ENCODE measurements at regions not wholly inside any gene's neighbourhood (a gene's known extent, or its start where the extent isn't known, plus 50 kb on each side); places are given as distances from the start of the nearest gene placed in this dataset.

- no peaks in the 10 kb centered on the region for H3K36me3 ChIP-seq
- H3K9me3 ChIP-seq = no peaks in the 10 kb centered on the region
- no peaks in the 10 kb centered on the region for H3K27me3 ChIP-seq
- TF ChIP-seq, protein P1, sequence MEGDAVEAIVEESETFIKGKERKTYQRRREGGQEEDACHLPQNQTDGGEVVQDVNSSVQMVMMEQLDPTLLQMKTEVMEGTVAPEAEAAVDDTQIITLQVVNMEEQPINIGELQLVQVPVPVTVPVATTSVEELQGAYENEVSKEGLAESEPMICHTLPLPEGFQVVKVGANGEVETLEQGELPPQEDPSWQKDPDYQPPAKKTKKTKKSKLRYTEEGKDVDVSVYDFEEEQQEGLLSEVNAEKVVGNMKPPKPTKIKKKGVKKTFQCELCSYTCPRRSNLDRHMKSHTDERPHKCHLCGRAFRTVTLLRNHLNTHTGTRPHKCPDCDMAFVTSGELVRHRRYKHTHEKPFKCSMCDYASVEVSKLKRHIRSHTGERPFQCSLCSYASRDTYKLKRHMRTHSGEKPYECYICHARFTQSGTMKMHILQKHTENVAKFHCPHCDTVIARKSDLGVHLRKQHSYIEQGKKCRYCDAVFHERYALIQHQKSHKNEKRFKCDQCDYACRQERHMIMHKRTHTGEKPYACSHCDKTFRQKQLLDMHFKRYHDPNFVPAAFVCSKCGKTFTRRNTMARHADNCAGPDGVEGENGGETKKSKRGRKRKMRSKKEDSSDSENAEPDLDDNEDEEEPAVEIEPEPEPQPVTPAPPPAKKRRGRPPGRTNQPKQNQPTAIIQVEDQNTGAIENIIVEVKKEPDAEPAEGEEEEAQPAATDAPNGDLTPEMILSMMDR (IDR thresholded peaks at IDR 0.05) = no peak
- intact Hi-C loops (cut with DNase I) = no loop called here
- DNase-seq (no peak), ATAC-seq (no peak)
- H3K4me3 ChIP-seq = no peak overlapping the region
- H3K27ac ChIP-seq = no peak overlapping the region
- no peaks in the 10 kb centered on the region for H3K4me1 ChIP-seq
Observed at GRCh38 chr2:221176667-221177066, 395.4 kb downstream of the EPHA4 start.

DNA sequence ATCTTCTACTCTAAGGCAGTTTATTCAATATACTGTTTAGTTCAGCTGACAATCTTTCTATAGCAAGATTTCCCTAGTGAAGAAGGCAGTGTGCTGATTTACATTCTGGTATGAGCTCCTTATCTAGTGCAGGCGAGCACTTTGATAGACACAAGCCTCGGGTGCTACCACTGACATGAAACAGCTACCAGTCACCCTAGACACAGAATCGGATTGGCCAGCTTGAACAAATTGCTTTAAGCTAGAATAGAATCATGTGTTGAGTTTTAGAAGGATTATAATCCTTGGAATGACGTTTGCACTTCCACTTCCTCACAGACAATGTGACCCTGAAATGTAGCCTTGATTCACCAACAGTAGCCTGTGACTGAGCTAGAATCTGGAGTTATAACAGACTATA, 394.0 kb downstream of the EPHA4 start:
- Histone ChIP-seq H3K27me3 (no peaks in the 10 kb centered on the region), H3K4me3 (no peak overlapping the region), H3K27ac (no peak overlapping the region), H3K4me1 (no peaks in the 10 kb centered on the region), H3K9me3 (no peaks in the 10 kb centered on the region), H3K36me3 (no peaks in the 10 kb centered on the region)
- TF ChIP-seq, protein P1 (IDR thresholded peaks at IDR 0.05) = no peak
- DNase-seq (no peak), ATAC-seq (no peak)
- intact Hi-C loops (cut with DNase I) = no loop called here

- H3K27ac ChIP-seq = no peak overlapping the region
- no peaks in the 10 kb centered on the region for H3K9me3 ChIP-seq
- no peak overlapping the region for H3K4me3 ChIP-seq
- TF ChIP-seq, protein P1 (IDR thresholded peaks at IDR 0.05) = no peak
- intact Hi-C loops (cut with DNase I) = no loop called here
- ATAC-seq (no peak), DNase-seq (no peak)
- no peaks in the 10 kb centered on the region for H3K36me3 ChIP-seq
- no peaks in the 10 kb centered on the region for H3K4me1 ChIP-seq
- H3K27me3 ChIP-seq = no peaks in the 10 kb centered on the region
Observed at GRCh38 chr2:221186873-221187272, 385.2 kb downstream of the EPHA4 start.

GRCh38 chr2:221189431-221190067, 382.6 kb downstream of the EPHA4 start:
- TF ChIP-seq, protein P1 (IDR thresholded peaks at IDR 0.05) = no peak
- no peak for ATAC-seq

GRCh38 chr2:221195829-221196228, 376.3 kb downstream of the EPHA4 start:
- ATAC-seq (no peak), DNase-seq (no peak)
- intact Hi-C loops (cut with DNase I) = no loop called here
- Histone ChIP-seq H3K36me3 (no peaks in the 10 kb centered on the region), H3K4me3 (no peak overlapping the region), H3K27me3 (no peaks in the 10 kb centered on the region), H3K9me3 (no peaks in the 10 kb centered on the region), H3K4me1 (no peaks in the 10 kb centered on the region), H3K27ac (no peak overlapping the region)
- TF ChIP-seq, protein P1 (IDR thresholded peaks at IDR 0.05) = no peak

More at GRCh38 chr2:221189431-221190067, 382.6 kb downstream of the EPHA4 start:
- Histone ChIP-seq H3K27me3 (no peaks in the 10 kb centered on the region), H3K36me3 (no peaks in the 10 kb centered on the region), H3K4me1 (no peaks in the 10 kb centered on the region), H3K9me3 (no peaks in the 10 kb centered on the region), H3K4me3 (no peak overlapping the region), H3K27ac (no peak overlapping the region)
- intact Hi-C loops (cut with DNase I) = no loop called here
- no peak for DNase-seq

All from upper lobe of right lung (tissue), 1 donor.